GM13977 (cell line): ENCODE measurements at regions not wholly inside any gene's neighbourhood (a gene's known extent, or its start where the extent isn't known, plus 50 kb on each side); places are given as distances from the start of the nearest gene placed in this dataset.
A peak's percentile ranks its signal among the peaks of the same experiment; 100 is the strongest.

Experiments used
- DNase-seq: peaks from one replicate; pipeline ENCODE4 v3.0.0; 2012; ENCODE audit warnings: low spot score
- in situ Hi-C: fragments of 300-500 bp; cut with MboI; formaldehyde crosslinking; loops from one replicate; pipeline ENCODE4 v1.12.0; 2022; ENCODE audit warnings: low sequenced_read_pairs, low pct_unique_long_range_greater_than_20kb, mixed read lengths, inconsistent platforms; ENCODE audit not compliant: unreplicated experiment
- TF ChIP-seq, protein P1 (sequence below): IDR thresholded peaks from 2 replicates; pipeline ENCODE4 v1.5.1; 2012; ENCODE audit warnings: mild to moderate bottlenecking, control low read depth; ENCODE audit not compliant: insufficient read depth; ENCODE audit errors: extremely low read depth, missing control alignments

DNA sequence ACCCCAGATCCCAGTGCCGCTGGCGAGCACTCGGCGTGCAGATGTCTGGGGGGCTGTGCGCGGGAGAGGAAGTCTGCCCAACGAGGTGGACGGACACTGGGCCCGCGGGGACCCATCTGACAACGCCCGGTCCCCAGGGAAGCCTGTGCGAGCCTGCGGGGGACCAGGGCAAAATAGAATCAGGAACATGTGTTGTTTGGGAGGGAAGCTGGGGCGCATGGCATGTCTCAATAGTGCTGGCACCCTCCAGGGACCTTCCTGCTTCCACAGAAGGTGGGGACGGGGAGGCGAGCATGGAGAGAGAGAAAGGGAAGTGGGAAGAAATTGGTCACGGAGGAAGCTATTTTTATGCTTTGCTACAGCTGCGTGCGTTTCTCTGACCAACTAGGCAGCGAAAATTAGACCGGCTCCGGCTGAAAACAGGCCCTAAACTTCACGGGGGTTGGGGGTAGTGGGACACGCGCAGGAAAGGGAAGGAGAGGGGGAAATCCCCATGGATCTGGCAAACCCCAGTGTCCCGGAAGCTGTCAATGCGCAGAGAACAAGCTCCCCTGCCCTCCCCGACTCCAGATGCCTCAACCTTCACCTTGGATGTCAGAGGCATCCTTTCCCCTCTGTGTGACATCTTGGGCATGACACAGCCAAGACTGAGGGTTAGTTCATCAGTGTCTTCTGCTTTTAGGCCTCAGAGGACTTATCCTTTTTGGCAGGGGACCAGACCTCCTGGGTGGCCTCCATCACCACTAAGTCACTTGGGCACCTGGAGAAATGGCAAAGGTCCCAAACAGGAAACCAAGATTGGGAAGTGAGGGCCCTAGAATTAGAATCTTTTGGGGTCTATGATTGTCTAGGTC, 169.8 kb upstream of the BCOR start:
- in situ Hi-C loops = no loop called here
- TF ChIP-seq, protein P1, sequence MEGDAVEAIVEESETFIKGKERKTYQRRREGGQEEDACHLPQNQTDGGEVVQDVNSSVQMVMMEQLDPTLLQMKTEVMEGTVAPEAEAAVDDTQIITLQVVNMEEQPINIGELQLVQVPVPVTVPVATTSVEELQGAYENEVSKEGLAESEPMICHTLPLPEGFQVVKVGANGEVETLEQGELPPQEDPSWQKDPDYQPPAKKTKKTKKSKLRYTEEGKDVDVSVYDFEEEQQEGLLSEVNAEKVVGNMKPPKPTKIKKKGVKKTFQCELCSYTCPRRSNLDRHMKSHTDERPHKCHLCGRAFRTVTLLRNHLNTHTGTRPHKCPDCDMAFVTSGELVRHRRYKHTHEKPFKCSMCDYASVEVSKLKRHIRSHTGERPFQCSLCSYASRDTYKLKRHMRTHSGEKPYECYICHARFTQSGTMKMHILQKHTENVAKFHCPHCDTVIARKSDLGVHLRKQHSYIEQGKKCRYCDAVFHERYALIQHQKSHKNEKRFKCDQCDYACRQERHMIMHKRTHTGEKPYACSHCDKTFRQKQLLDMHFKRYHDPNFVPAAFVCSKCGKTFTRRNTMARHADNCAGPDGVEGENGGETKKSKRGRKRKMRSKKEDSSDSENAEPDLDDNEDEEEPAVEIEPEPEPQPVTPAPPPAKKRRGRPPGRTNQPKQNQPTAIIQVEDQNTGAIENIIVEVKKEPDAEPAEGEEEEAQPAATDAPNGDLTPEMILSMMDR = no peak
- DNase-seq = peak; percentile 41

DNA sequence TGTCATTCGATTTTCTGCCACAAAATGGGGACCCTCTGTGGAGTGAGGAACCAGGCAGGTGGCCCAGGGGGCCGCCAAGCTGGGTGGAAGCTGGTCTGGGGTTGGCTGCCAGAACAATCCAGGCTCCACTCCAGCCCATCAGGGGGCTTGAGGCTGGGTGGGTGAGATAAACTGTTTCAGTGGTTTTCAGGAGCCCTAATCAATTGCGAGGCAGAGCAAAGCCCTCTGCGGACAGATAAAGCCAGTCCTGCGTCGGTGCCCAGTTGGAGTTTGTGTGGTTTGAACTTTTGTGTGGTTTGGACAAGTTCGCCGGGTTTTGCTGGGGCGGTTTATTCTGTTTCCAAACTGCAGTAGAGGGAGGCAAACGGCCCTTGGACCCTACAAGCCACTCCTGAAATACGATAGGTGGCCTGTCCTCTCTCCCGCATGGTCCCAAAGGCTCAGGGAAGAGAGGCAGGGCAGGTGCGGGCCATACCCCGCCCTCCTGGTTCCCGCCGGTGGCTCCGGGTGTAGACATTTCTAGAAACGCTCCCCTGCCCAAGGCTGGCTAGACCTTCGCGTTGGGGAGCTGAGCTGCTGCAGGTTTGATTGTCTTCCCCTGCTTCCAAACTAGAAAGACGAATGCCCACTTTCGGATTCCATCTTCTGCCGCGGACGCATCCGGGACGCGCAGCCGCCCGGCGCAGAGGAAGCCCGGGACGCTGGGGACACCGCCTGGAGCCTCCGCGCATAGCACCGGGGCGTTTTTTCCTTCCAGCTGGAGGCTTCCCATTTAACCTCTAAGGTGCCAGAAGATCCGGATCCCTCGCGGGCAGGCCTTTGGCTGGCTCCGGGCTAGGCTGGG, 169.0 kb upstream of the BCOR start:
- TF ChIP-seq, protein P1 = peak; percentile 56
- in situ Hi-C loops = no loop called here
- peak; percentile 59 for DNase-seq

DNA sequence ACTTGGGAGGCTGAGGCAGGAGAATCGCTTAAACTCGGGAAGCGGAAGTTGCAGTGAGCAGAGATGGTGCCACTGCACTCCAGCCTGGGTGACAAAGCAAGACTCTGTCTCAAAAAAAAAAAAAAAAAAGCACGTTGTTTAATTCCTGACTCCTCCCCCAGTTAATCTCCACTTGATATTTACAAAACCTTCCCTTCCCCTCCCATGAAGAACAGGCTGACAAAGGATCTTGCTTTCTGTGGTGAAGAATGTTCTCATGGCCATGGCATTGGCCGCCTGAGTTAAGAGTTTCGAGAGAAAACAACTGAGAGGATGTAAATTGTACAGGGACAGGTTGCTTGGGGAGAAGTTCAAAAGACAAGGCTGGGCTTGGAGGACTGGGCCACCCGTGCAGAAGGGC, 168.2 kb upstream of the BCOR start:
- DNase-seq = no peak
- TF ChIP-seq, protein P1 = no peak
- in situ Hi-C loops = no loop called here

DNA sequence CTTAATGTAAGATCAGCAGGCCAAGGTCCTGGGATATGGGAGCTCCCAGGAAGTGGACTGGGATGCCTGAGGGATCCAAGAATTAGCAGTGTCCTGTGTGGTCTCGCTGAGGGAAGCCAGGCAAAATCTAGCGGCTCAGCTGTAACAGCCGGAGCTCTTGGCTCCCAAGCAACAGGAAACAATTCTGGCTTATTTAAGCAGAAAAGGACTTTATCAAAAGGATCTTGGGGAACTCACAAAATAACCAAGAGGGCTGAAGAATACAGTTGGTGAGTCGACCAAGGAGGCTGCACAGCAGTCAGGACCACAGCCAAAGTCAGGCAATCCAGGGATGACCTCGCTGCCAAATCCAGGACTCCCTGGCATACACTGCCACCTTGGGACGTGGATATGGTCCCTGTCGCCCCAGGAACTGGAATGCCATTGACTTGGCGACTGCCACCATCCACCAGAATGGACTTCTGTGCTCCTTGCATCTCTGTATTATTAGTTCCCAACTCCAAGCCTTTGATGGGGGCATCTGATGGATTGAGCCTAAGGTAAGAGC, 165.3 kb upstream of the BCOR start:
- TF ChIP-seq, protein P1 = no peak
- in situ Hi-C loops = no loop called here
- no peak for DNase-seq

DNA sequence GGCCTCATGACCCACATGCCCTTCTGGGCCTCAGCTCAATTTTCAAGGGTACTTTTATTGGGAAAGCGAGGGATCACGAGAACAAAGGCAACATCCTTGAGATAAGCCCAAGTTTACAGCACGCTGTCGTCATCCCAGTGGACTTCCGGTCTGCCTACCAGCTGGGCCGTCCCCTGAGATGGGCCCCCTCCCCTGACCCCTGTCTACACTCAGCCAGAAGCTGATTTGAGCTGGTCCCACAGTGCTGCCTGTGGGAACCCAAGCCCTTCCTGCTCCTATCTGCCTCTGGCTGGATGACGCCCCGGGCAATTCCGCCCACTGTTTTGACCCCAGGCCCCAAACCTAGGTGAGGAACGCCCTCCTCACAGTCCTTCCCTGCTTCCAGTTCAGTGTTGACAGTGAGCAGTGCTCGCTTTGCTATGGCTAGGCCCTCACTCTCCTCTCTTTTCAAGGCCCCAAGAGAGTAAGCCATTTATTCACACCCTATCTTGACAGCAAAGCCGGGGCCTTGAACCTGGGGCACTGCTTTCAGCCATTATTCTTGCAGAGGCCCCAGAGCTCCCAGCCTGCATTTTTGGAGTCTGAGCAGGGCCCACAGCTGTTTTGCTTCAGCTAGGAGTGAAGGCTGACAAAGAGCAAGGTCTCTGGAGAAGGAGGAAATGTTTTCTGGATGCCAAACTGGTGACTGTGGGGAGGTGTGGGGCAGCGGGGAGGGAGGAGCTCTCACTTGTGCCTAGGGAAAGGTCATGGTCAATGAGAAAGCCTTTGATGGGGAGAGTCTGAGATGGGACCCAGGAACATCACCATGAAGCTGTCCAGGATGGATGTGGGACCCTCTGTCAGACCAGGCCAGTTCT, 164.6 kb upstream of the BCOR start:
- no peak for DNase-seq
- TF ChIP-seq, protein P1 = no peak
- in situ Hi-C loops = no loop called here

DNA sequence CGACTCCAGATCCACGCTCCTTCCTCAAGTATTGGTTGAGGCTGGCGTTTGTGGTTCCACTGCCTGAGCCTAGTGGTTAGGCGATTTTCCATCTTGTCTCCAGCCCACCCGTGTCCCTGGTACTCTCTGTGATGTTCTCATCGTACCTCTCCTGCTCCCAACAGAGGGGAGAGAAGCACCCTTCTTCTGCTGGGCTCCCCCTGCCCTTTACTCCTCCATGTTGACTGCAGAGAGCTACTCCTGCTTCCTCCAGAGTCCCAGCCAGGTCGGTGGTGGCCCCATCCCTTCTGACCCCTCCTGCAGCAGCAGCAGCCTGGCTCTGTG, 164.0 kb upstream of the BCOR start:
- no peak for DNase-seq
- in situ Hi-C loops = no loop called here
- TF ChIP-seq, protein P1 = no peak
